Panc1 (cell line): ENCODE measurements at regions not wholly inside any gene's neighbourhood (a gene's known extent, or its start where the extent isn't known, plus 50 kb on each side); places are given as distances from the start of the nearest gene placed in this dataset.

Experiments
- ATAC-seq: fragments of 200-7000 bp; cut with Tn5 transposase; 2 replicates; pipeline ENCODE4 v1.9.1; 2020; ENCODE audit warnings: mild to moderate bottlenecking, moderate library complexity
- BruUV-seq: library from RNA; stranded (reverse); fragments of 400-500 nt; replicated peaks from 2 replicates; lab custom pipeline; 2021; lab: Mats Ljungman, UMichigan
- CTCF ChIA-PET: fragments of 300-600 bp; sonication (Branson Sonifier 250); formaldehyde crosslinking; loops from one replicate; lab custom pipeline; 2022; ENCODE audit warnings: antibody characterized with exemption; lab: Charles Lee
- POLR2A ChIA-PET: fragments of 300-600 bp; sonication (Branson Sonifier 250); formaldehyde crosslinking; loops from one replicate; lab custom pipeline; 2022; ENCODE audit warnings: antibody characterized with exemption; lab: Charles Lee
- DNase-seq: peaks from one replicate; pipeline ENCODE4 v3.0.0-alpha.2; 2010; ENCODE audit warnings: low read depth, low spot score
- H3K27ac ChIP-seq: 2 replicates; pipeline ENCODE4 v1.5.1; 2011; ENCODE audit warnings: mild to moderate bottlenecking, low read length, inconsistent platforms
- H3K27me3 ChIP-seq: fragments of 200-500 bp; sonication (Bioruptor generic); 2 replicates; pipeline ENCODE4 v1.6.0; 2014; ENCODE audit warnings: low read length, inconsistent platforms; ENCODE audit not compliant: control insufficient read depth, insufficient read depth
- H3K36me3 ChIP-seq: fragments of 200-500 bp; sonication (Bioruptor generic); 2 replicates; pipeline ENCODE4 v1.5.1; 2014; ENCODE audit warnings: inconsistent platforms, mild to moderate bottlenecking, low read length, moderate library complexity; ENCODE audit not compliant: control insufficient read depth, insufficient read depth
- H3K4me1 ChIP-seq: 2 replicates; pipeline ENCODE4 v1.5.1; 2011; ENCODE audit warnings: inconsistent platforms, mild to moderate bottlenecking, low read length, moderate library complexity; ENCODE audit not compliant: control insufficient read depth, insufficient read depth
- H3K4me3 ChIP-seq, 2 experiments: 2 replicates each; pipeline ENCODE4 v1.5.1; 2011 to 2012; ENCODE audit warnings: low read depth in 2 of 2, low read length in 2 of 2, mild to moderate bottlenecking in 2 of 2, inconsistent platforms in 1 of 2, moderate library complexity in 1 of 2
- H3K9me3 ChIP-seq: fragments of 200-500 bp; sonication (Bioruptor generic); 2 replicates; pipeline ENCODE4 v1.5.1; 2014; ENCODE audit warnings: low read depth, mild to moderate bottlenecking, inconsistent platforms, low read length, moderate library complexity; ENCODE audit not compliant: control insufficient read depth, insufficient read depth
- CTCF ChIP-seq: fragments of 450-650 bp; IDR thresholded peaks from 2 replicates; pipeline ENCODE4 v1.5.1; 2017; ENCODE audit warnings: mild to moderate bottlenecking
- POLR2AphosphoS5 ChIP-seq: IDR thresholded peaks from 2 replicates; pipeline ENCODE4 v1.6.1; 2012; ENCODE audit warnings: mild to moderate bottlenecking, low read depth, low read length, moderate library complexity
- REST ChIP-seq, 2 experiments: IDR thresholded peaks; 2 replicates each; pipeline ENCODE4 v1.6.1; 2011 to 2012; ENCODE audit warnings: low read depth in 2 of 2, control low read depth in 1 of 2, low read length in 1 of 2, mild to moderate bottlenecking in 1 of 2, moderate library complexity in 1 of 2; ENCODE audit not compliant: insufficient read depth in 1 of 2
- SIN3A ChIP-seq: IDR thresholded peaks from 2 replicates; pipeline ENCODE4 v1.6.1; 2012; ENCODE audit warnings: low read depth, mild to moderate bottlenecking, low read length, moderate library complexity, borderline replicate concordance; ENCODE audit not compliant: insufficient read depth
- TCF7L2 ChIP-seq: IDR thresholded peaks from 2 replicates; pipeline ENCODE4 v1.6.1; 2011; ENCODE audit warnings: mild to moderate bottlenecking, low read depth, low read length, inconsistent platforms
- in situ Hi-C: cut with HindIII; loops from 2 replicates; pipeline ENCODE4 v1.10.0; 2016; ENCODE audit warnings: low sequenced_read_pairs, low pct_unique_long_range_greater_than_20kb
- intact Hi-C: fragments of 100-400 bp; cut with micrococcal nuclease; formaldehyde crosslinking; loops from one replicate; pipeline ENCODE4 v1.10.0; 2022; ENCODE audit not compliant: unreplicated experiment

- in situ Hi-C loops (no loop called here), intact Hi-C loops (no loop called here)
- Histone ChIP-seq H3K27ac (no peak overlapping the region), H3K4me3 (no peak overlapping the region), H3K9me3 (no peaks in the 10 kb centered on the region), H3K36me3 (no peaks in the 10 kb centered on the region), H3K4me1 (peaks cover 6% of the 10 kb centered on the region), H3K27me3 (no peaks in the 10 kb centered on the region)
- ChIA-PET CTCF (no interaction called here), POLR2A (no interaction called here)
- TF ChIP-seq POLR2AphosphoS5 = no peak
- no peak for TF ChIP-seq SIN3A
- no peak for TF ChIP-seq REST (IDR thresholded peaks at IDR 0.05; ENCODE audit: insufficient read depth in 1 of 2, low read depth in 2 of 2, low read length in 1 of 2)
- TF ChIP-seq TCF7L2 = no peak
- TF ChIP-seq CTCF = no peak
- BruUV-seq = no TSS peak
- no peak for DNase-seq
- no peak for ATAC-seq
Measured at GRCh38 chr2:120906914-120907313, 171.2 kb downstream of the GLI2 start.

- no peak overlapping the region for H3K27ac ChIP-seq
- TF ChIP-seq SIN3A (no peak), REST (IDR thresholded peaks at IDR 0.05; ENCODE audit: insufficient read depth in 1 of 2, low read depth in 2 of 2, low read length in 1 of 2) (no peak), CTCF (no peak), TCF7L2 (no peak), POLR2AphosphoS5 (no peak)
- peaks cover 14% of the 10 kb centered on the region for H3K4me1 ChIP-seq
- no peak overlapping the region for H3K4me3 ChIP-seq
- DNase-seq = no peak
- no TSS peak for BruUV-seq
- CTCF ChIA-PET = no interaction called here
- no peaks in the 10 kb centered on the region for H3K27me3 ChIP-seq
- intact Hi-C loops = no loop called here
- in situ Hi-C loops = no loop called here
- H3K36me3 ChIP-seq = no peaks in the 10 kb centered on the region
- no peaks in the 10 kb centered on the region for H3K9me3 ChIP-seq
- POLR2A ChIA-PET = no interaction called here
- no peak for ATAC-seq
Measured at GRCh38 chr2:120907822-120908221, 172.2 kb downstream of the GLI2 start.
